Stimulated activated CD4-positive, alpha-beta T cell treated with anti-CD3 and anti-CD28 coated beads, Interleukin-1b, Interleukin-23, amount 100 ng/mL, for 48 hours (primary cell): ENCODE measurements at regions not wholly inside any gene's neighbourhood (a gene's known extent, or its start where the extent isn't known, plus 50 kb on each side); places are given as distances from the start of the nearest gene placed in this dataset.
"Not testable (repeated sequence)": the region's sequence is repeated elsewhere in the genome, so short reads cannot be mapped to it uniquely, and the experiment has no call there.

Source experiments
- DNase-seq: peaks from one replicate; pipeline ENCODE4 v3.0.0-alpha.2; 2020

DNA sequence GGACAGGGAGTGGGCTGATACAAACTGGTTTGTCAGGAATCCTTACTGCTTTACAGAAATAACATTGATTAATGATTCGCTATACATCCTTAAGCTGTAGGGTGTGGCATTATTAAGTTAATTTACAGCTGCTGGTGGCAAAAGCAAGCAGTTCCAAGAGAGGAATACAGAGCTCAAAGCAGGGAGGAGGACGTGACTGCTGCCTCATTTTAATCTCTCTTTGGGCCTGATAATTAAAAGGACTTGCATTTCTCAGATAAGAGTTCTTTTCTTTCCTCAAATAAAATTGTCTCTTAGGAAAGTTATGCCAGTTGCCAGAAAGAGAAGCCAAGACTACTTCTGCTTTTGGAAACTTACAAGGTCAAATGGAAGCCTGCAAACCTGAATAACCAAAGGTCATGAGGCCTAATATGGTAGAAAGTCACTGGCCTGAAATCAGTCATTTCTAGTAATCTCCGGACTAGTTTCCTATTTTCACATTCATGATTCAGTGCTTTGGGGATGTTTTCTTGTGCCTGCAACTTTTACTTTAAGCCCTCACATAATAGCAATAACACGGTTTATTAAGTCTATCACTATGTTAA, 426.2 kb upstream of the SPATA31A3 start:
- not testable (repeated sequence) for DNase-seq

GRCh38 chr9:67417341-67417983, 425.1 kb upstream of the SPATA31A3 start:
- not testable (repeated sequence) for DNase-seq

DNA sequence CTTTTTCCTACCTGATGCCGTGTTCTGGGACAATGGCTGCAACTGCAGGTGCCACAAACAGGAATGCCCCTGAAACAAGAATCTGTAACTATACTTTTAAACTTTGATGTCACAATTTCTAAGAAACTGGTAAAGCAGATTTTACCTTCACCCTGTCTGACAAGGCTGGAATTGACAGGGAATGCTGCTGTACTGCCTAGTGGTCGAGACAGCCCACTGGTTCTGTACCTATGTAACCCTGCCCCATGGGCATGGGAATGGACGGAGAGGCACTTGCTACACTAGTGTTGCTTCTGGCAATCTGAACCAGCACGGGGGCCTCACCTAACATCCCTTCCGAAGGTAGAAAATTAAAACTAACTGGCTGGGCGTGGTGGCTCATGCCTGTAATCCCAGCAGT, 424.3 kb upstream of the SPATA31A3 start:
- DNase-seq = not testable (repeated sequence)

DNA sequence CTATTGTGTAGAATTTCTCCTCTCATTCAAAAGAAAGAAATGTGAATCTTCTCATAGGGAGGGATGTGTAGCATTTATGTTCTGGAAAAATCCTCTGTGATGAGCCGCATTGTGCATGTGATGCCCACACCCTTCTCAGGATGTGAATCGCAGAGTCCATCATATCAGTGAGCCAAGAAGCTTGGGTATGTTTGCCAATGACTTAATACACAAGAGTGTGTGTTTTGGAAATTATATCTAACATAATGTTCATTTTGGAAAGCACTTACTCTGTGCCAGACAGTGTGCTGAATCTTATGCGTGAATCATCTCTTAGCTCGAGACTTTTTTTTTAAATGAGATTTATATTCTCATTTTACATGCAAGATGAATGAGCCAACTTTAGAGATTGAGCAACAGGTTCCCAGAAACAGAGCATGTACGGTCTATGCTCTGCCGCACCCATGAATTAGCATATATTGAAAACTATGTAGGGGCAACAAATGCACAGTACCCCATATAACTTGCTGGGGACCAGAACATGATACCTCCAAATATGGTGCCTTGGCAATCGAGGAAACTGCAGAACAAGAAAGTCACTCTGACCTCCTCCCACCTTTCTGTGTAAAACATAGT, 418.4 kb upstream of the SPATA31A3 start:
- DNase-seq = not testable (repeated sequence)

- DNase-seq = not testable (repeated sequence)
These were observed 411.4 kb upstream of the SPATA31A3 start for GRCh38 chr9:67403739-67404138.

GRCh38 chr9:67397731-67398130, 405.4 kb upstream of the SPATA31A3 start:
- not testable (repeated sequence) for DNase-seq

GRCh38 chr9:67394782-67395181, 402.4 kb upstream of the SPATA31A3 start:
- DNase-seq = not testable (repeated sequence)

DNA sequence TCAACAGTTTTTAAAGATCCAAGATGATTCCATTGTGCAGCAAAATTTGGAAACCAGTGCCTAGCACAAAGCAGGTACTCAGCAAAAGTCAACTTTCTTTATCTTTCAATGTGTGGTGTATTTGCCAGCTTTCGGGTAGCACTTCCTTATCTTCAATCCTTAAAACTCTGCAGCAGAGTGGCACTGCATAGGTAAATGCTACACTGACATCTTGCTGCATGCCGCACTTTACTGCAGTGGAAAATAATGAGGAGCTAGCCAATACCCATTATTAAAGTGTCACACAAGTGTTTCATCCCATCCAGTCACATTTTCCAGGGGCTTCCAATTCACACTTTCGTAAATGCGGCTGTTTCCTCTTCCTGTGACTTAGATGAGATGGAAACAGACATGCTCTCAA, 401.7 kb upstream of the SPATA31A3 start:
- DNase-seq = not testable (repeated sequence)

- not testable (repeated sequence) for DNase-seq
These were observed 377.3 kb upstream of the SPATA31A3 start for GRCh38 chr9:67369664-67370063.

- not testable (repeated sequence) for DNase-seq
These were observed 370.0 kb upstream of the SPATA31A3 start for GRCh38 chr9:67362325-67362724.

DNA sequence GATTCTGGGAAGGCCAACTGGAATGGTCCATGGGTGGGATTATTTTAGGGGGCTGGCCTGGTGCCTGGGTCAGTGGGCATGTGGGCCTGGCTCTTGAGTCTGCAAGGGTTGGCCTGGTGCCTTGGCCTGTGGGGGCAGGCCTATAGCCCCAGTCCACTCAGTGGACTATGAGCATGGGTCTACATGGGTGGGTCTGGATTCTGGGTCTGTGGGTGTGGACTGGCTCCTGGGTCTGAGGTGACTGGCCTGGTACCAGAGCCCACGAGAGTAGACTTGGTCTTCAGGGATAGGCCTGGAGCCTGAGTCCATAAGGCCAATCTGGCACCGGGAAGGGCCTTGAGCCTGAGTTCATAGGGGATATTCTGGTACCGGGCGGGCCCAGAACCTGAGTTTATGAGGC, 361.6 kb upstream of the SPATA31A3 start:
- not testable (repeated sequence) for DNase-seq

- not testable (repeated sequence) for DNase-seq
These were observed 357.0 kb upstream of the SPATA31A3 start for GRCh38 chr9:67349424-67349759.

GRCh38 chr9:67348562-67349423, 356.4 kb upstream of the SPATA31A3 start:
- not testable (repeated sequence) for DNase-seq

GRCh38 chr9:67348094-67348493, 355.7 kb upstream of the SPATA31A3 start:
- DNase-seq = not testable (repeated sequence)

DNA sequence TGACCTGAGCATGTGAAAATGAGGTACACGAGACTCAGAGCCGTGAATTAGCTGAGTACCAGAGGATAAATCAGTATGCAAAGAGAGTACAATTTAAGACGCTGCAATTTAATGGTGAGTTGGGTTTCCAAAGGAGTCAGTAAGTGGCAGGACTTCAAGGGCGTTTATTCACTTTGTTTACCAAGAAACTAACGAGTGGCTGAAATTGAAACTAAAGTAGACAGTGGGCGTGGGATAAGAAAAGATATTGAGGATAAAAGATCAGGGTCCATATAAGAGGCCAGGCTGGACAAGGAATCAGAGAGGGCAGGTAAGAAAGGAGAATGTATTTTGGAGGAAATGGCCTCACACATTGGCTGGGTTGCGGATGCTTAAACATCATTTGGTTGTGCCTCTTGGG, 346.9 kb upstream of the SPATA31A3 start:
- DNase-seq = not testable (repeated sequence)

DNA sequence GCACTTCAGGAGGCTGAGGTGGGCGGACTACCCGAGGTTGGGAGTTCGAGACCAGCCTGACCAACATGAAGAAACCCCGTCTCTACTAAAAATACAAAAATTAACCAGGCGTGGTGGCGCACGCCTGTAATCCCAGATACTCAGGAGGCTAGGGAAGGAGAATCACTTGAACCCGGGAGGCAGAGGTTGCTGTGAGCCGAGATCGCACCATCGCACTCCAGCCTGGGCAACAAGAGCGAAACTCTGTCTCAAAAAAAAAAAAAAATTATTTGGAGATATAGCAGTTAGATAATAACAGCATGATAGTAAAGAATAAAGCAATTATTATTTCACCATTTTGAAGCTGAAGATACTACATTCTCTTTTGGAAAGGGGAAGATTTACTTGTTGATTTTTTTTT, 345.9 kb upstream of the SPATA31A3 start:
- DNase-seq = not testable (repeated sequence)

DNA sequence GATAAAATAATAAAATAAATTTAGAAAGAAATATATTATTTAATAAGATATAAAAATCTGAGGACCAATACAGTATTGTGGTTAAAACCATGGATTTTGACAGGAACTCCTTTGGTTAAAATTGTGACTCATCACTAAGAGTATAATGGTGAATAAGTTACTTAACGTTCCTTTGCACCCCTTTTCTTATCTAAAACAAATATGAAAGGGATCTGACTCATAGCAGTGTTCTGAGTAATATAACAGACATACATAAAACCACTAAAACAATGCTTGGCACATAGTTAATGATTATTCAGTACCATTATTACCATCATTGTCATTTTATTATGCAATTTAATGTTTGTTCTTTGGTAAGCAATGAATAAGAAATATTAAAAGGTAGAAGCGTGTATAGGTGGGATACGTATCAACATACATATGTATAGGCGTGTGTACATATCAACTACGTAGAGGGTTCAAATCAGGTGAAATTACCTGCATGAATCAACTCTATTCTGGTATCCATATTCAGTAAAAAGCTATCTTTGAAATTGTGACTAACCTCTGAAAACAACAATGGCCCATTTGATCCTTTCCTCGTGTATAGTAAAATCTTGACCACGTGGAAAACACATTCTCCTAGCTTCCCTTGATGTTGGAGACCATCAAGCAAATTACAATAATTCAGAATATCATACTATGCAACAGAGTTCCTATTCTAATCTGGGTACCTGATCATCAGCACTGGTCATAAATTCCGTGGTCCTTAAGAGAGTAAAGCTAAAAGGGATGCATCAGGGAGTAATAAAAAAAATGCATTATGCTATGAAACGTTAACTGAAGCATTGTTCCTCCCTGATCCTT, 342.6 kb upstream of the SPATA31A3 start:
- DNase-seq = not testable (repeated sequence)

GRCh38 chr9:67331634-67332033, 339.3 kb upstream of the SPATA31A3 start:
- DNase-seq = not testable (repeated sequence)

- not testable (repeated sequence) for DNase-seq
These were observed 321.1 kb upstream of the SPATA31A3 start for GRCh38 chr9:67313409-67313808.

GRCh38 chr9:67312504-67312903, 320.2 kb upstream of the SPATA31A3 start:
- not testable (repeated sequence) for DNase-seq

- not testable (repeated sequence) for DNase-seq
These were observed 314.8 kb upstream of the SPATA31A3 start for GRCh38 chr9:67307109-67307508.

GRCh38 chr9:67288797-67289196, 296.4 kb upstream of the SPATA31A3 start:
- DNase-seq = not testable (repeated sequence)
